Right lobe of liver (tissue), 4 donors: ENCODE measurements at regions not wholly inside any gene's neighbourhood (a gene's known extent, or its start where the extent isn't known, plus 50 kb on each side); places are given as distances from the start of the nearest gene placed in this dataset.

Experiments used
- POLR2A ChIP-seq: fragments of 450-650 bp; IDR thresholded peaks from one replicate; pipeline ENCODE4 v1.6.1; 2017; ENCODE audit warnings: antibody characterized with exemption, mild to moderate bottlenecking
- TF ChIP-seq, protein P1 (sequence below), 4 donors: fragments of 200-600 bp in 3 of 4; fragments of 450-650 bp in 1 of 4; IDR thresholded peaks; one replicate each; pipeline versions ENCODE4 v1.5.1 to v1.8.0; 2016 to 2022; ENCODE audit warnings: antibody characterized with exemption in 4 of 4, mild to moderate bottlenecking in 2 of 4
- donor health status: DM: no; HTN: no; CAD: no.
- donor health status: DM: no; HTN: no; CAD: no.
- donor health status: DM: no; HTN: yes; CAD: no.

- TF ChIP-seq, protein P1, sequence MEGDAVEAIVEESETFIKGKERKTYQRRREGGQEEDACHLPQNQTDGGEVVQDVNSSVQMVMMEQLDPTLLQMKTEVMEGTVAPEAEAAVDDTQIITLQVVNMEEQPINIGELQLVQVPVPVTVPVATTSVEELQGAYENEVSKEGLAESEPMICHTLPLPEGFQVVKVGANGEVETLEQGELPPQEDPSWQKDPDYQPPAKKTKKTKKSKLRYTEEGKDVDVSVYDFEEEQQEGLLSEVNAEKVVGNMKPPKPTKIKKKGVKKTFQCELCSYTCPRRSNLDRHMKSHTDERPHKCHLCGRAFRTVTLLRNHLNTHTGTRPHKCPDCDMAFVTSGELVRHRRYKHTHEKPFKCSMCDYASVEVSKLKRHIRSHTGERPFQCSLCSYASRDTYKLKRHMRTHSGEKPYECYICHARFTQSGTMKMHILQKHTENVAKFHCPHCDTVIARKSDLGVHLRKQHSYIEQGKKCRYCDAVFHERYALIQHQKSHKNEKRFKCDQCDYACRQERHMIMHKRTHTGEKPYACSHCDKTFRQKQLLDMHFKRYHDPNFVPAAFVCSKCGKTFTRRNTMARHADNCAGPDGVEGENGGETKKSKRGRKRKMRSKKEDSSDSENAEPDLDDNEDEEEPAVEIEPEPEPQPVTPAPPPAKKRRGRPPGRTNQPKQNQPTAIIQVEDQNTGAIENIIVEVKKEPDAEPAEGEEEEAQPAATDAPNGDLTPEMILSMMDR (IDR thresholded peaks at IDR 0.05) = no peak
- no peak for TF ChIP-seq POLR2A
These were observed 860.1 kb downstream of the TBC1D22A start for GRCh38 chr22:47622541-47622940.
